Stomach smooth muscle (tissue), 2 donors: ENCODE measurements at regions not wholly inside any gene's neighbourhood (a gene's known extent, or its start where the extent isn't known, plus 50 kb on each side); places are given as distances from the start of the nearest gene placed in this dataset.

ENCODE experiments used
- H3K27ac ChIP-seq: one replicate; pipeline ENCODE4 v1.7.0; 2013; ENCODE audit warnings: mild to moderate bottlenecking, low read length, inconsistent platforms
- H3K27me3 ChIP-seq, 2 donors: one replicate each; pipeline ENCODE4 v1.7.0; 2013; ENCODE audit warnings: low read length in 2 of 2; ENCODE audit not compliant: insufficient read depth in 2 of 2, control insufficient read depth in 1 of 2
- H3K36me3 ChIP-seq, 2 donors: one replicate each; pipeline ENCODE4 v1.7.0; 2013; ENCODE audit warnings: low read length in 2 of 2; ENCODE audit not compliant: control insufficient read depth in 2 of 2, insufficient read depth in 2 of 2
- H3K4me1 ChIP-seq: one replicate; pipeline ENCODE4 v1.7.0; 2013; ENCODE audit warnings: low read length; ENCODE audit not compliant: control insufficient read depth, insufficient read depth
- H3K4me3 ChIP-seq, 2 donors: one replicate each; pipeline ENCODE4 v1.7.0; 2013; ENCODE audit warnings: low read length in 2 of 2
- H3K9ac ChIP-seq, 2 donors: one replicate each; pipeline ENCODE4 v1.7.0; 2013; ENCODE audit warnings: low read length in 2 of 2, mild to moderate bottlenecking in 1 of 2
- H3K9me3 ChIP-seq, 2 donors: one replicate each; pipeline ENCODE4 v1.7.0; 2013; ENCODE audit warnings: low read length in 2 of 2; ENCODE audit not compliant: control insufficient read depth in 2 of 2
- donor health status: healthy.
- donor health status: Pancreatic carcinoma.

DNA sequence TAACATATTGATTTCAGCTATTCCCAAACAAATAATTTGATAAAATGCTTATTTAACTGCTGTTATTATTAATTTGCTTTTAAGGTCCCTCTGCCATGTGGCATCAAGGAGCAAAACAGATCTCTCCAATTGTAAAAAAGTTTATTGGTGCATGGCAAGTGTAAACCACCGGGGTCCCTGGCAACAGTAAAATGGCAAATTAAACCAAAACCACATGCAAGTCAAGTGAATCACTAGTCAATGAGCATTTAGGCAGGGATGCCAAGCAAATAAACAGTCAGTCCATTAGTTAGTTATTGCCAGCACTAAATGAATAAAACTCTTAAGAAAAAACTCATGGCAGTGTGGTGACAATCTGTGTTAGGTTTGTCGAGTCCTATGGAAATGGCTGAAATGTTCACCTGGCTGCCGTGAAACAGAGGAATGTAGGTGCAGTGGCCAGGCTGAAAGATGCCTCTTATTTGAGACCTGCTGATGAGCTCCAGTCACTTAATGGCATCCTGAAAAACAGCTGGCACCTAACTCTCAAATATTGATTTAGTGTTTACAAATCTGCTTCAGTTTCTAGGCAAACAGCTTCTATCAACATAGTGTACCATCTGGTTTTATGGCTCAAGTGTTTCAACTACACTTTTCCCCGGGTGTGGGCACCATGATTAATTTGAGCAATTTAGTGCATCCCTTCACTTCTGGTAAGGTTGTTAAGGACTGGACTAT, 296.5 kb upstream of the ITGA1 start:
- Histone ChIP-seq H3K36me3 (no peaks in the 10 kb centered on the region), H3K4me1 (no peaks in the 10 kb centered on the region), H3K4me3 (no peak overlapping the region), H3K9me3 (no peaks in the 10 kb centered on the region), H3K27ac (no peak overlapping the region), H3K27me3 (no peaks in the 10 kb centered on the region), H3K9ac (no peak overlapping the region)

DNA sequence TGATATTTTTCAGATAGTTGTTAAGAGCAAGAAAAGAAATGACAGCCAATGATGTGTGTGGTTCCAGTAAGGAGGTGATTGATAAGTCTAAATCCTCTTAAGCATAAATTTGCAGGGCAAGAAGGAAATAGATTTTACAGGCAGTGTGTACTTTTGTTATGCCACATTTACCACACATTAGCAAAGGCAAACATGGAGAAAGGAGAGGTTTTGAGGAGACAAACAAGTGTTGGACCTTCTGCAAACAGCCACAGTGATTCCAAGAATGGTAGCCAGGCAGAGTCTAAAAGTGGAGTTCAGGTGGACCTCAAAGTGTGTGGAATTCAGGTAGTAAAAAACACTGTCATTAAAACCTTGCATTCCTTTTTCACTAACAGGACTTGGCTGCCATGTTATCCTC, 295.9 kb upstream of the ITGA1 start:
- no peak overlapping the region for H3K27ac ChIP-seq
- H3K4me1 ChIP-seq: no peaks in the 10 kb centered on the region
- H3K9me3 ChIP-seq: no peaks in the 10 kb centered on the region
- H3K27me3 ChIP-seq: no peaks in the 10 kb centered on the region
- H3K4me3 ChIP-seq: no peak overlapping the region
- H3K9ac ChIP-seq: no peak overlapping the region
- no peaks in the 10 kb centered on the region for H3K36me3 ChIP-seq

DNA sequence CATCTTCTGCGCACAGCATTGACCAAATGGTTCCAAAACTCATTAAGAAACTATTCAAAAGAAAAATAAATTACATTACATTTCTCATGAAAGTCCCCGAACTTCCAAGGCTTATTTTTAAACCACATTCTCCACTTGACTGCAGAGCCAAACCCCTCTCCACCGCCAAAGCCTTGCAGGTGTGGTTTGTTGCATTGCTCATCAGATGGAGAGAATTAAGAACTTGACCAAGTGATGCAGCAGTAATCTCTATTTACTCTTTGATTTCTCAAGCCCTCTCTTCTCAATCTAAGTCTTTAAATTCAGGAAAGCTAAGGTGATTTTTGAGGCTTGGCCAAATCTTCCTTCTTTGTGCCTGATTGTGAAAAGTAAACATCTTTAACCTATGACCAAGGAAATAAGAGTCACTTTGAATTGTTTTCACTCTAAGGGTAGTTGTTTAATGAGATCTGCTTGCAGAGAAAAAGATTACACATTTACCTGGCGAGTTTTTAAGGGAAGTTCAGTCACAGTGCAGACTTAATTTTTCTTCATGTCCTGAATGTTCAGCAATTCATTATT, 290.5 kb upstream of the ITGA1 start:
- no peaks in the 10 kb centered on the region for H3K9me3 ChIP-seq

DNA sequence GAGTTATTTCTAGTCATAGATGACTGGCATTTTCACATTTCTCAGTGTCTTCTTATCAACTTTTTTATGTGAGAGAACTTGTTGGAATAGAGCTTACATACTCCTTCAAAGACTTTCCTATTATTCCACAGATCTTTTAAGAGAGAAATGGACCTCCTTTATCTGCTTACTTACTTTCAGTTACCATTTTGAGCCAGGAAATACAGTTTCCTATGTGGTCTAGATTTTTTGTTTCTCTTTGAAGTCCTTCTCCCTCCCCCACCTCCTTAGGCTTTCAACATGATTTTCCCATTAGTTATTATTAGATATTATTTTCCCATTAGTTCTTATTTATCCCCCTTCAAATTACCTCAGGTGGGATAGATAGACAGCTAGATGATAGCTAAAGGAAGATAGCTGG, 289.1 kb upstream of the ITGA1 start:
- H3K9ac ChIP-seq: no peak overlapping the region
- H3K27me3 ChIP-seq: no peaks in the 10 kb centered on the region
- no peaks in the 10 kb centered on the region for H3K36me3 ChIP-seq
- H3K27ac ChIP-seq: no peak overlapping the region
- H3K4me1 ChIP-seq: no peaks in the 10 kb centered on the region
- H3K4me3 ChIP-seq: no peak overlapping the region
- no peaks in the 10 kb centered on the region for H3K9me3 ChIP-seq

More for the DNA sequence above, 290.5 kb upstream of the ITGA1 start:
- Histone ChIP-seq H3K9ac (no peak overlapping the region), H3K4me1 (no peaks in the 10 kb centered on the region), H3K36me3 (no peaks in the 10 kb centered on the region), H3K27ac (no peak overlapping the region), H3K27me3 (no peaks in the 10 kb centered on the region), H3K4me3 (no peak overlapping the region)

DNA sequence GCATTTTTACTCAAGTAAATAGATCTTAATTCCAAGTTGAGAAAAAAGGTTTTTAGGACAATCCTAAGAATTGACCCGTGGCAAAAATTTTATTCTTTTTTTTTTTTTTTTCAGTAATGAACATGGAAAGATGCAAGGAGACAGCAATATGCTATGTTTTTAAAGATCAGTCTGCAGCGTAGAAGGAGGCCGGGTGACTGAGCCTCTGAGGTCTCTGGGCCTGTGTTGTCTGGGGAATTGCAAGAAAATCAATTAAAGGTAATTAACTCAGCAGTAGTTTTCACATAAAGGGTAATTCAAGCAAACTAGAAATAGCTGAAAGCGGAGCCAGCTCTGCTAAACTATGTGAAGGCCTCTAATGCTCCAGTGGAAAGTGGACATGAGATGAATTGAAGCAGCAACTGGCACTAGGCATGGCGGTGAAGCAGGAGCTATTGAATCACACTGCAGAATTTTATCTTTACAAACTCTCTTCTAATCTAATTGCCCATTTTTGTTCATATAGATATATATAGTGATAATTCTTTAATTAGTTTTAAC, 285.2 kb upstream of the ITGA1 start:
- H3K4me3 ChIP-seq: no peak overlapping the region
- no peaks in the 10 kb centered on the region for H3K4me1 ChIP-seq

DNA sequence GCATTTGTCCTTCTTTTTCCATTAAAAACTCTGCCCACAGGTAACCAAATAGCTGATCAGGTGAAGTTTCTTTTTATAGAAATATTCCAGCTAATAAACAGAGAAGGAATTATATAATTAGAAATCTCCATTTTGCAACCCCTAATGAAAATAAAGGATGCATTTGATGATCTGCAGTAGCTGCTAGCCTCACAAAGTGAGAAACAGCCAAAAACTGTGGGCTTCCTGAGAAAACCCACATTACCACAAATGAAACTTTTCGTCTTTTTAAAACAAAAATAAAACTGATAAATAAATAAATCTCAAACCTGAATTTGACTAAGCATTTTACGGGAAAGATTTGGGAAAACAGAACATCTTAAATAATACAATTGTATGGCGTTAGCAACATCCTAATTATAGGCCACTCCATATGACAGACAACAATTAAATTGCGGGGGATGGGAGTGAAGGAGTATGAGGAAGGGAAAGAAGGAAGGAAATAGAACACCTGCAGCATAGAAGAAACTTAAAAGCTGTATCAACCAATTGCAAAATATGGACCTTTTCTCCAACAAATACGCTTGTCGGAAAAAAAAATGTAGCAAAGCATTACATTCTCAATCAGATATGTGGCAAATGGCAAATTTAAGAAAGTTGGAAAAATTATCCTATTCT, 283.0 kb upstream of the ITGA1 start:
- Histone ChIP-seq H3K27ac (no peak overlapping the region), H3K9me3 (no peaks in the 10 kb centered on the region), H3K4me1 (no peaks in the 10 kb centered on the region), H3K36me3 (no peaks in the 10 kb centered on the region), H3K27me3 (no peaks in the 10 kb centered on the region), H3K4me3 (no peak overlapping the region), H3K9ac (no peak overlapping the region)

More for the DNA sequence above, 285.2 kb upstream of the ITGA1 start:
- Histone ChIP-seq H3K27me3 (no peaks in the 10 kb centered on the region), H3K27ac (no peak overlapping the region), H3K9ac (no peak overlapping the region), H3K9me3 (no peaks in the 10 kb centered on the region), H3K36me3 (no peaks in the 10 kb centered on the region)

DNA sequence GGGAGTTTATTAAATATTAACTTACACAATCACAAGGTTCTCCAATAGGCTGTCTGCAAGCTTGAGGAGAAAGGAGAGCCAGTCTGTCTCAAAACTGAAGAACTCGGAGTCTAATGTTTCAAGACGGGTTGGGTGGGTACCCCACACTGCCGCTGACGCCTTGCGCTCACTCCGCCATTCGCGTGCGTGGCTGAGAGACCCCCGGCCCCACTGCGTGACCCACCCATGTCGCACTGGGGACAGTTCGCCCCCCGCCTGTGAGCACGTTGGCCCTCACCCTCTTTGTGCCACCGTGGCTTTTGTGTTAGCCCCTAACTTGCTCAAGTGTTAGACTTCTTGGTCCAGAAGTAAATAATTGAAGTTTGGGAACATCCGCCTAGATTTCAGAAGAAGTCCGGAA, 270.0 kb upstream of the ITGA1 start:
- no peak overlapping the region for H3K4me3 ChIP-seq
- H3K9ac ChIP-seq: no peak overlapping the region
- no peak overlapping the region for H3K27ac ChIP-seq
- no peaks in the 10 kb centered on the region for H3K9me3 ChIP-seq
- no peaks in the 10 kb centered on the region for H3K36me3 ChIP-seq
- H3K27me3 ChIP-seq: no peaks in the 10 kb centered on the region
- H3K4me1 ChIP-seq: no peaks in the 10 kb centered on the region

DNA sequence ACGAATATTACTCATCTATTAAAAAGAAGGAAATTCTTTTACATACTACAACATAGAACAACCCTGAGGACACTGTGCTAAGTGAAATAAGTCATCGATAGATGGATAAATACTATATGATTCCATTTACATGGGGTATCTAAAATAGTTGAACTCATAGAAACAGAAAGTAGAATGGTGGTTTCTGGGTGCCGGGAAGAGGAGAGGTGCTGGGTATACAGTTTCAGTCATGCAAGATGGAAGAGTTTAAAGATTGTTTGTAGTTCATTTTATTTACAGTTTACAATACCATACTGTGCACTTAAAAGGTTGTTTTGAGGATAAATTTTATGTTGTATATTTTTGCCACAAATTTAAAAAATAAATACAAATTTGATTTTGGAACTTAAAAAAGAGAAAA, 267.5 kb upstream of the ITGA1 start:
- H3K27ac ChIP-seq: no peak overlapping the region
- H3K4me1 ChIP-seq: no peaks in the 10 kb centered on the region
- H3K36me3 ChIP-seq: no peaks in the 10 kb centered on the region
- no peak overlapping the region for H3K4me3 ChIP-seq
- no peak overlapping the region for H3K9ac ChIP-seq
- H3K27me3 ChIP-seq: no peaks in the 10 kb centered on the region
- H3K9me3 ChIP-seq: no peaks in the 10 kb centered on the region

DNA sequence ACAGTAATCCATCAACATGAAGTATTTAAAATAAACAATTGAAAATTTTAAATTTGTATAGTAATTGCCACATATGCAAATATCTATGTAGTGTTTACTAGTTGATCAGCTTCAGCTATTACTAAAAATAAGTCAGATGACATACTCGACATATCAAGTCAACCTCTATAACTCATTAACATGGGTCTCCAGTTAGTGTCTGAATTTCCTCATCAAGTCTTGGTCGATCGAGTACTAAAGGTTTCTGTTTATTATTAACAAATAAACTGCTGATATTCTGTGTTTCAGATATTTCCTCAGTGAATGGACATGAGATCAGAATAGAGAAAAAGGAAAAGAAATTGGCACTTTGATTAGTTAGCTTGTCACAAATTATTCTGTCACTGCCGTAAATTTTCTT, 266.5 kb upstream of the ITGA1 start:
- no peaks in the 10 kb centered on the region for H3K4me1 ChIP-seq
- H3K36me3 ChIP-seq: no peaks in the 10 kb centered on the region
- H3K9ac ChIP-seq: no peak overlapping the region
- H3K27ac ChIP-seq: no peak overlapping the region
- no peak overlapping the region for H3K4me3 ChIP-seq
- H3K9me3 ChIP-seq: no peaks in the 10 kb centered on the region
- H3K27me3 ChIP-seq: no peaks in the 10 kb centered on the region

DNA sequence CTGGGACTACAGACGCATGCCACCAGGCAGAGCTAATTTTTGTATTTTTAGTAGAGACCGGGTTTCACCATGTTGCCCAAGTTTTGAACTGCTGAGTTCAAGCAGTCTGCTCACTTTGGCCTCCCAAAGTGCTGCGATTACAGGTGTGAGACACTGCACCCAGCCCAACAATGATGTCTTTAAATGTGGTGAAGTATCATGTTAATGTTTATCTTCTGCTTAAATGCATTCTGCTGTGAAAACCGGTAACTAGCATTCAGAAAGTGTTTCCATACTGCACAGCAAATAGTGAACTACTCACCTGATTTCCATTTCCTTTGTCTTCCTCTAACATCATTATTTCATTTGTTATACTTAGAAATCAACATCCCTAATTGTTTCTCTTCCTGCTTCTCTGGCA, 264.0 kb upstream of the ITGA1 start:
- Histone ChIP-seq H3K36me3 (no peaks in the 10 kb centered on the region), H3K9me3 (no peaks in the 10 kb centered on the region), H3K27ac (no peak overlapping the region), H3K9ac (no peak overlapping the region), H3K4me1 (no peaks in the 10 kb centered on the region), H3K4me3 (no peak overlapping the region), H3K27me3 (no peaks in the 10 kb centered on the region)

DNA sequence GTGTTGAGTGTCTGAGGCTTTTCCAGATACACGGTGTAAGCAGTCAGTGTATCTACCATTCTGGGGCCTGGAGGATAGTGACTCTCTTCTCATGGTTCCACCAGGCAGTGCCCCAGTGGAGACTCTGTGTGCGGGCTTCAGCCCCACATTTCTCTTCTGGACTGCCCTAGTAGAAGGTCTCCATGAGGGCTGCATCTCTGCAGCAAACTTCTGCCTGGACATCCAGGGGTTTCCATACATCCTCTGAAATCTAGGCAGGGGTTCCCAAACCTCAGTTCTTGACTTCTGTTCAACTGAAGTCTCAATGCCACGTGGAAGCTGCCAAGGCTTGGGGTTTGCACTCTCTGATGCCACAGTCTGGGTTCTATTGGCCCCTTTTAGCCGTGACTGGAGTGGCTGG, 256.6 kb upstream of the ITGA1 start:
- Histone ChIP-seq H3K27ac (no peak overlapping the region), H3K4me3 (no peak overlapping the region), H3K27me3 (no peaks in the 10 kb centered on the region), H3K9me3 (no peaks in the 10 kb centered on the region), H3K36me3 (no peaks in the 10 kb centered on the region), H3K4me1 (no peaks in the 10 kb centered on the region), H3K9ac (no peak overlapping the region)
